H1 (cell line): ENCODE measurements at regions not wholly inside any gene's neighbourhood (a gene's known extent, or its start where the extent isn't known, plus 50 kb on each side); places are given as distances from the start of the nearest gene placed in this dataset.

Experiments used
- CTCF ChIA-PET: fragments of 300-600 bp; sonication (Branson Sonifier 250); formaldehyde crosslinking; loops from one replicate; lab custom pipeline; 2021; ENCODE audit not compliant: partially characterized antibody; lab: Charles Lee
- POLR2A ChIA-PET: fragments of 300-600 bp; sonication (Branson Sonifier 250); formaldehyde crosslinking; loops from one replicate; lab custom pipeline; 2021; ENCODE audit warnings: inconsistent platforms; ENCODE audit not compliant: partially characterized antibody; lab: Charles Lee
- DNase-seq, 2 experiments: peaks; one replicate each; pipeline versions ENCODE4 v3.0.0 to v3.0.0-alpha.2; 2010 to 2022; ENCODE audit warnings: low spot score in 2 of 2, low read depth in 1 of 2, mixed read lengths in 1 of 2
- FAIRE-seq: peaks from 2 replicates; lab custom pipeline; 2011; peaks lifted over from hg19 to GRCh38; lab: Jason Lieb, UNC
- H2AFZ ChIP-seq: 2 replicates; pipeline ENCODE4 v1.8.1; 2012; ENCODE audit warnings: low read length, inconsistent platforms
- H2AK5ac ChIP-seq: 2 replicates; pipeline ENCODE4 v1.6.1; 2013; ENCODE audit warnings: low read depth, low read length
- H2BK120ac ChIP-seq: replicated peaks from 2 replicates; pipeline ENCODE3; 2013; ENCODE audit warnings: low read depth, low read length, inconsistent platforms
- H2BK12ac ChIP-seq: 2 replicates; pipeline ENCODE4 v1.6.1; 2013; ENCODE audit warnings: low read depth, low read length
- H2BK15ac ChIP-seq: 2 replicates; pipeline ENCODE4 v1.6.1; 2013; ENCODE audit warnings: low read length
- H2BK20ac ChIP-seq: 2 replicates; pipeline ENCODE4 v1.6.1; 2013; ENCODE audit warnings: low read length
- H2BK5ac ChIP-seq: 2 replicates; pipeline ENCODE4 v1.6.1; 2013; ENCODE audit warnings: low read depth, low read length
- H3K14ac ChIP-seq: 2 replicates; pipeline ENCODE4 v1.6.1; 2013; ENCODE audit warnings: inconsistent platforms; ENCODE audit not compliant: insufficient read length
- H3K18ac ChIP-seq: 2 replicates; pipeline ENCODE4 v1.6.1; 2013; ENCODE audit warnings: low read length; ENCODE audit errors: extremely low read depth
- H3K23ac ChIP-seq: 2 replicates; pipeline ENCODE4 v1.6.1; 2013; ENCODE audit warnings: inconsistent platforms; ENCODE audit not compliant: insufficient read length
- H3K23me2 ChIP-seq: 2 replicates; pipeline ENCODE4 v1.6.1; 2013; ENCODE audit warnings: low read depth, low read length
- H3K27ac ChIP-seq: 2 replicates; pipeline ENCODE4 v1.6.1; 2011; ENCODE audit warnings: low read depth, low read length, inconsistent platforms
- H3K27me3 ChIP-seq, 4 experiments: replicated peaks in 1 of 4; 1 replicate in 1 of 4; 2 replicates in 3 of 4; pipeline versions ENCODE4 v1.6.1 to v1.8.1; 2011 to 2013; ENCODE audit warnings: low read length in 3 of 4, mild to moderate bottlenecking in 3 of 4, inconsistent platforms in 2 of 4, mixed read lengths in 2 of 4, moderate library complexity in 1 of 4; ENCODE audit not compliant: control insufficient read depth in 3 of 4, insufficient read depth in 3 of 4; ENCODE audit errors: extremely low read depth in 1 of 4
- H3K36me3 ChIP-seq, 4 experiments: 2 replicates each; pipeline versions ENCODE4 v1.6.1 to v1.8.1; 2011 to 2013; ENCODE audit warnings: mild to moderate bottlenecking in 4 of 4, low read length in 3 of 4, moderate library complexity in 2 of 4, control low read depth in 1 of 4, inconsistent platforms in 1 of 4; ENCODE audit not compliant: insufficient read depth in 4 of 4, control insufficient read depth in 2 of 4
- H3K4ac ChIP-seq: replicated peaks from 2 replicates; pipeline ENCODE3; 2013; ENCODE audit warnings: low read length, low read depth, mixed read lengths, inconsistent platforms; ENCODE audit not compliant: insufficient read length
- H3K4me1 ChIP-seq, 4 experiments: replicated peaks in 1 of 4; 1 replicate in 1 of 4; 2 replicates in 3 of 4; pipeline versions ENCODE4 v1.6.1 to v1.8.1; 2011 to 2013; ENCODE audit warnings: low read length in 3 of 4, inconsistent platforms in 2 of 4, mixed read lengths in 1 of 4; ENCODE audit not compliant: insufficient read depth in 4 of 4, control insufficient read depth in 3 of 4
- H3K4me2 ChIP-seq, 2 experiments: 2 replicates each; pipeline versions ENCODE4 v1.6.1 to v1.8.1; 2011 to 2013; ENCODE audit warnings: low read depth in 2 of 2, low read length in 2 of 2, control low read depth in 1 of 2, inconsistent platforms in 1 of 2, mild to moderate bottlenecking in 1 of 2; ENCODE audit not compliant: insufficient read depth in 1 of 2
- H3K4me3 ChIP-seq, 4 experiments: fragments of 200-600, 300-600 bp in 1 of 4; sonication (generic), shearing (Covaris generic), sonication (Bioruptor Twin) in 1 of 4; 2 replicates each; pipeline versions ENCODE4 v1.5.1 to v1.8.1; 2011 to 2016; ENCODE audit warnings: low read length in 4 of 4, low read depth in 3 of 4, control low read depth in 2 of 4, inconsistent platforms in 2 of 4, mild to moderate bottlenecking in 2 of 4, mixed read lengths in 1 of 4, moderate library complexity in 1 of 4; ENCODE audit not compliant: insufficient read depth in 2 of 4; ENCODE audit errors: extremely low read depth in 1 of 4
- H3K56ac ChIP-seq: replicated peaks from 2 replicates; pipeline ENCODE3; 2013; ENCODE audit warnings: low read depth, mild to moderate bottlenecking, mixed read lengths, low read length, inconsistent platforms; ENCODE audit not compliant: insufficient read length
- H3K79me1 ChIP-seq: 2 replicates; pipeline ENCODE4 v1.6.1; 2013; ENCODE audit warnings: low read depth, low read length, control low read depth
- H3K79me2 ChIP-seq, 2 experiments: 2 replicates each; pipeline versions ENCODE4 v1.6.1 to v1.8.1; 2012 to 2013; ENCODE audit warnings: low read length in 2 of 2, mild to moderate bottlenecking in 2 of 2, inconsistent platforms in 1 of 2; ENCODE audit not compliant: insufficient read depth in 2 of 2, control insufficient read depth in 1 of 2
- H3K9ac ChIP-seq, 4 experiments: replicated peaks in 1 of 4; 1 replicate in 1 of 4; 2 replicates in 3 of 4; pipeline versions ENCODE4 v1.6.1 to v1.8.1; 2011 to 2013; ENCODE audit warnings: low read depth in 3 of 4, low read length in 3 of 4, control low read depth in 2 of 4, mild to moderate bottlenecking in 2 of 4, moderate library complexity in 2 of 4, inconsistent platforms in 1 of 4; ENCODE audit errors: extremely low read depth in 1 of 4
- H3K9me3 ChIP-seq, 2 experiments: 2 replicates each; pipeline versions ENCODE4 v1.6.1 to v1.8.1; 2012 to 2013; ENCODE audit warnings: mild to moderate bottlenecking in 2 of 2, moderate library complexity in 2 of 2, control low read depth in 1 of 2, inconsistent platforms in 1 of 2, low read depth in 1 of 2, low read length in 1 of 2, mixed read lengths in 1 of 2; ENCODE audit not compliant: insufficient read depth in 2 of 2
- H4K20me1 ChIP-seq, 2 experiments: replicated peaks in 1 of 2; 2 replicates each; pipeline versions ENCODE3 to v1.8.1; 2011 to 2013; ENCODE audit warnings: inconsistent platforms in 2 of 2, low read length in 2 of 2, mild to moderate bottlenecking in 1 of 2; ENCODE audit not compliant: insufficient read depth in 2 of 2, control insufficient read depth in 1 of 2
- H4K5ac ChIP-seq: 2 replicates; pipeline ENCODE4 v1.6.1; 2013; ENCODE audit warnings: low read length, low read depth, mixed read lengths, inconsistent platforms; ENCODE audit not compliant: insufficient read length
- H4K8ac ChIP-seq: 2 replicates; pipeline ENCODE4 v1.8.0; 2013; ENCODE audit warnings: mild to moderate bottlenecking, moderate library complexity, low read length, inconsistent platforms; ENCODE audit not compliant: insufficient read depth; ENCODE audit errors: extremely low read depth
- H4K91ac ChIP-seq: replicated peaks from 2 replicates; pipeline ENCODE3; 2013; ENCODE audit warnings: low read length, mixed read lengths, inconsistent platforms; ENCODE audit not compliant: insufficient read length
- CBX8 ChIP-seq: fragments of 300-800, 300-1000 bp; sonication (generic); IDR thresholded peaks from 2 replicates; pipeline ENCODE4 v1.7.1; 2016; ENCODE audit warnings: low read depth, low read length, borderline replicate concordance
- CTBP2 ChIP-seq: IDR thresholded peaks from 2 replicates; pipeline ENCODE4 v1.7.0; 2011; ENCODE audit warnings: borderline replicate concordance, mild to moderate bottlenecking, moderate library complexity, mixed read lengths, low read length; ENCODE audit not compliant: insufficient read depth, insufficient read length
- EP300 ChIP-seq, 2 experiments: IDR thresholded peaks; 1 replicate in 1 of 2; 2 replicates in 1 of 2; pipeline ENCODE4 v1.6.1; 2011 to 2012; ENCODE audit warnings: low read depth in 2 of 2, low read length in 2 of 2, mild to moderate bottlenecking in 2 of 2, borderline replicate concordance in 1 of 2, inconsistent platforms in 1 of 2, moderate library complexity in 1 of 2
- FOSL1 ChIP-seq: IDR thresholded peaks from 2 replicates; pipeline ENCODE4 v1.6.1; 2011; ENCODE audit warnings: mild to moderate bottlenecking, low read depth, low read length, moderate library complexity; ENCODE audit not compliant: insufficient read depth
- JUND ChIP-seq: IDR thresholded peaks from 2 replicates; pipeline ENCODE4 v1.6.1; 2011; ENCODE audit warnings: mild to moderate bottlenecking, improper control_type of control experiment, low read length
- POLR2AphosphoS5 ChIP-seq: IDR thresholded peaks from 2 replicates; pipeline ENCODE4 v1.6.1; 2011; ENCODE audit warnings: low read depth, low read length
- POU5F1 ChIP-seq: IDR thresholded peaks from 2 replicates; pipeline ENCODE4 v1.6.1; 2011; ENCODE audit warnings: low read depth, mild to moderate bottlenecking, low read length, moderate library complexity
- RAD21 ChIP-seq, 2 experiments: IDR thresholded peaks in 1 of 2; conservative IDR thresholded peaks in 1 of 2; 2 replicates each; pipeline ENCODE4 v1.6.1; 2011; ENCODE audit warnings: low read depth in 2 of 2, low read length in 2 of 2, improper control_type of control experiment in 1 of 2, inconsistent platforms in 1 of 2, mild to moderate bottlenecking in 1 of 2, moderate library complexity in 1 of 2
- RXRA ChIP-seq: IDR thresholded peaks from 2 replicates; pipeline ENCODE4 v1.6.1; 2011; ENCODE audit warnings: low read depth, mild to moderate bottlenecking, low read length, moderate library complexity; ENCODE audit not compliant: insufficient read depth
- SP1 ChIP-seq: IDR thresholded peaks from 2 replicates; pipeline ENCODE4 v1.6.1; 2011; ENCODE audit warnings: low read depth, low read length
- SP4 ChIP-seq: IDR thresholded peaks from 2 replicates; pipeline ENCODE4 v1.6.1; 2012; ENCODE audit warnings: low read length, inconsistent platforms
- SUZ12 ChIP-seq: fragments of 200-600 bp; sonication (generic); IDR thresholded peaks from 2 replicates; pipeline ENCODE4 v1.6.1; 2012; ENCODE audit warnings: mild to moderate bottlenecking, inconsistent platforms, low read length, moderate library complexity, mixed read lengths
- WGBS, 2 experiments: shearing (Covaris generic) in 1 of 2; methylation state at CpG; one replicate each; pipeline versions ENCODE4 v1.1.6 to v1.1.7; 2013 to 2015; ENCODE audit warnings: low lambda C conversion rate in 2 of 2, mixed read lengths in 2 of 2, inconsistent platforms in 1 of 2, low coverage in 1 of 2, missing lambda C conversion rate in 1 of 2; ENCODE audit not compliant: insufficient replicate concordance in 2 of 2, insufficient coverage in 1 of 2, insufficient read length in 1 of 2; ENCODE audit errors: extremely low coverage in 1 of 2, missing lambda C conversion rate in 1 of 2; 5-methylcytosine and 5-hydroxymethylcytosine counted together
- TF ChIP-seq, protein P1 (sequence below): IDR thresholded peaks from 2 replicates; pipeline ENCODE4 v1.6.1; 2012; ENCODE audit warnings: inconsistent platforms
- TF ChIP-seq, protein P2 (sequence below): IDR thresholded peaks from 2 replicates; pipeline ENCODE4 v1.6.1; 2011; ENCODE audit warnings: low read depth, mild to moderate bottlenecking, low read length; ENCODE audit not compliant: insufficient read depth

DNA sequence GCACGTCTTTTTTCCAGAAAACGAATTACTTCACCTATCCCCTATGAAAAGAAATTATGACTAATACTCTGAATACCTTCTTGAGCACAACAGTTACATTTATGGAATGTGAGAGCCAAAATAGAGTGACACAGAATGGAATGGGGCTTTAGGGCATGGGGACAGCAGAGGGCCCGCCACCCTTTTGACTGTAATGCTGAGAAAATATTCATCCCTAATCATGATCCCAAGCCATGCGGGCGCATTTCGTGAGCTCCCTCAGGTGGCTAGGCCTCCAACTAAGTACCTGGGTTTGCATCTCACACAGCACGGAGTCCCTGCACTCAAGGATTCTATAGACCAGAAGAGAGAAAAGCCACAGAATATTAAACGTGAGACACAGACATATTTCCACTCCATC, 212.6 kb downstream of the SOD2 start:
- DNase-seq = no peak
- H2BK12ac ChIP-seq = no peak overlapping the region
- FAIRE-seq = no peak
- ChIA-PET CTCF (no interaction called here), POLR2A (no interaction called here)
- no peak overlapping the region for H3K27ac ChIP-seq
- no peak overlapping the region for H2BK20ac ChIP-seq
- no peak overlapping the region for H3K23ac ChIP-seq
- H3K23me2 ChIP-seq = no peaks in the 10 kb centered on the region
- TF ChIP-seq EP300 (IDR thresholded peaks at IDR 0.05; ENCODE audit: borderline replicate concordance in 1 of 2, low read depth in 2 of 2, low read length in 2 of 2) (no peak), CTBP2 (no peak), CBX8 (no peak), SP4 (no peak), RXRA (no peak), POU5F1 (no peak), SUZ12 (no peak), JUND (no peak), POLR2AphosphoS5 (no peak), RAD21 (IDR thresholded peaks at IDR 0.05 in 1 of 2, conservative IDR thresholded peaks at IDR 0.05 in 1 of 2; ENCODE audit: low read depth in 2 of 2, low read length in 2 of 2) (no peak), SP1 (no peak), FOSL1 (no peak)
- TF ChIP-seq, protein P1, sequence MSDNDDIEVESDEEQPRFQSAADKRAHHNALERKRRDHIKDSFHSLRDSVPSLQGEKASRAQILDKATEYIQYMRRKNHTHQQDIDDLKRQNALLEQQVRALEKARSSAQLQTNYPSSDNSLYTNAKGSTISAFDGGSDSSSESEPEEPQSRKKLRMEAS = no peak
- TF ChIP-seq, protein P2, sequence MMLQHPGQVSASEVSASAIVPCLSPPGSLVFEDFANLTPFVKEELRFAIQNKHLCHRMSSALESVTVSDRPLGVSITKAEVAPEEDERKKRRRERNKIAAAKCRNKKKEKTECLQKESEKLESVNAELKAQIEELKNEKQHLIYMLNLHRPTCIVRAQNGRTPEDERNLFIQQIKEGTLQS = no peak
- H2BK15ac ChIP-seq = no peak overlapping the region
- H2BK120ac ChIP-seq = no peak overlapping the region
- no peaks in the 10 kb centered on the region for H4K20me1 ChIP-seq
- H3K9ac ChIP-seq = no peak overlapping the region
- H4K91ac ChIP-seq = no peak overlapping the region
- no peak overlapping the region for H2BK5ac ChIP-seq
- H2AFZ ChIP-seq = no peak overlapping the region
- no peaks in the 10 kb centered on the region for H3K36me3 ChIP-seq
- H3K4me2 ChIP-seq = no peak overlapping the region
- no peak overlapping the region for H3K18ac ChIP-seq
- H3K79me2 ChIP-seq = no peaks in the 10 kb centered on the region
- no peaks in the 10 kb centered on the region for H3K4me1 ChIP-seq
- no peak overlapping the region for H4K5ac ChIP-seq
- H3K79me1 ChIP-seq = no peaks in the 10 kb centered on the region
- no peak overlapping the region for H3K56ac ChIP-seq
- no peak overlapping the region for H2AK5ac ChIP-seq
- WGBS, 2 experiments = 79% methylated on average over 8 of the region's 8 CpGs; no CpG with 5 or more reads in 1 of the 2 experiments
- no peaks in the 10 kb centered on the region for H3K27me3 ChIP-seq
- no peak overlapping the region for H4K8ac ChIP-seq
- no peak overlapping the region for H3K14ac ChIP-seq
- no peak overlapping the region for H3K4me3 ChIP-seq
- H3K4ac ChIP-seq = no peak overlapping the region
- peaks cover 58 to 66% of the 10 kb centered on the region in 2 experiments for H3K9me3 ChIP-seq
